ENCODE measurements at regions not wholly inside any gene's neighbourhood (a gene's known extent, or its start where the extent isn't known, plus 50 kb on each side); places are given as distances from the start of the nearest gene placed in this dataset.

- TF ChIP-seq BCL11A (IDR thresholded peaks at IDR 0.05; ENCODE audit: low read depth in 2 of 2, low read length in 2 of 2), result no peak
These were observed 393.1 kb downstream of the TMEM135 start (continued) for GRCh38 chr11:87430821-87431220.
